ENCODE measurements at regions not wholly inside any gene's neighbourhood (a gene's known extent, or its start where the extent isn't known, plus 50 kb on each side); places are given as distances from the start of the nearest gene placed in this dataset.

GRCh38 chr7:121810831-121811672, 61.9 kb upstream of the PTPRZ1 start:
- H3K27me3 Mint-ChIP-seq (ENCODE audit: low read depth) = no peaks in the 10 kb centered on the region
- H3K4me3 Mint-ChIP-seq = no peak overlapping the region
- no peak for DNase-seq (ENCODE audit: low read depth, low spot score)
- peaks cover 18% of the 10 kb centered on the region for H3K9me3 Mint-ChIP-seq
- no peak for TF ChIP-seq CTCF (conservative IDR thresholded peaks at IDR 0.05)
- peak overlapping the region; percentile 83 for H3K27ac Mint-ChIP-seq (ENCODE audit: unreplicated experiment)
- H3K4me1 Mint-ChIP-seq = peaks cover 37% of the 10 kb centered on the region
- peaks cover 18% of the 10 kb centered on the region for H3K36me3 Mint-ChIP-seq (ENCODE audit: low read depth)

- H3K27ac Mint-ChIP-seq (ENCODE audit: unreplicated experiment) = no peak overlapping the region
- peaks cover 14% of the 10 kb centered on the region for H3K9me3 Mint-ChIP-seq
- TF ChIP-seq CTCF (conservative IDR thresholded peaks at IDR 0.05) = no peak
- no peak for DNase-seq (ENCODE audit: low read depth, low spot score)
- H3K27me3 Mint-ChIP-seq (ENCODE audit: low read depth) = no peaks in the 10 kb centered on the region
- no peak overlapping the region for H3K4me3 Mint-ChIP-seq
- H3K36me3 Mint-ChIP-seq (ENCODE audit: low read depth) = peaks cover 16% of the 10 kb centered on the region
- peaks cover 30% of the 10 kb centered on the region for H3K4me1 Mint-ChIP-seq
Measured at GRCh38 chr7:121807078-121807477, 65.9 kb upstream of the PTPRZ1 start.

GRCh38 chr7:121803039-121803438, 69.9 kb upstream of the PTPRZ1 start:
- Mint-ChIP-seq H3K27me3 (ENCODE audit: low read depth) (no peaks in the 10 kb centered on the region), H3K36me3 (ENCODE audit: low read depth) (peaks cover 14% of the 10 kb centered on the region), H3K9me3 (peaks cover 15% of the 10 kb centered on the region), H3K4me3 (no peak overlapping the region), H3K27ac (ENCODE audit: unreplicated experiment) (no peak overlapping the region), H3K4me1 (peaks cover 46% of the 10 kb centered on the region)
- no peak for TF ChIP-seq CTCF (conservative IDR thresholded peaks at IDR 0.05)
- no peak for DNase-seq (ENCODE audit: low read depth, low spot score)

- no peak overlapping the region for H3K4me3 Mint-ChIP-seq
- peaks cover 65% of the 10 kb centered on the region for H3K4me1 Mint-ChIP-seq
- H3K27ac Mint-ChIP-seq (ENCODE audit: unreplicated experiment) = peak overlapping the region; percentile 92
- DNase-seq (ENCODE audit: low read depth, low spot score) = no peak
- H3K9me3 Mint-ChIP-seq = peaks cover 6% of the 10 kb centered on the region
- TF ChIP-seq CTCF (conservative IDR thresholded peaks at IDR 0.05) = no peak
- peaks cover 3% of the 10 kb centered on the region for H3K36me3 Mint-ChIP-seq (ENCODE audit: low read depth)
- H3K27me3 Mint-ChIP-seq (ENCODE audit: low read depth) = no peaks in the 10 kb centered on the region
Measured at GRCh38 chr7:121800916-121801675, 71.9 kb upstream of the PTPRZ1 start.

GRCh38 chr7:121798896-121799295, 74.1 kb upstream of the PTPRZ1 start:
- no peaks in the 10 kb centered on the region for H3K36me3 Mint-ChIP-seq (ENCODE audit: low read depth)
- no peaks in the 10 kb centered on the region for H3K27me3 Mint-ChIP-seq (ENCODE audit: low read depth)
- peaks cover 79% of the 10 kb centered on the region for H3K4me1 Mint-ChIP-seq
- H3K4me3 Mint-ChIP-seq = peak overlapping the region; percentile 84
- H3K27ac Mint-ChIP-seq (ENCODE audit: unreplicated experiment) = peak overlapping the region; percentile 93
- TF ChIP-seq CTCF (conservative IDR thresholded peaks at IDR 0.05) = no peak
- peak; percentile 51 for DNase-seq (ENCODE audit: low read depth, low spot score)
- peaks cover 6% of the 10 kb centered on the region for H3K9me3 Mint-ChIP-seq

Data from neural crest cell (in vitro differentiated cells).